Endothelial cell of umbilical vein (primary cell): ENCODE measurements at regions not wholly inside any gene's neighbourhood (a gene's known extent, or its start where the extent isn't known, plus 50 kb on each side); places are given as distances from the start of the nearest gene placed in this dataset.

Experiments used
- BruUV-seq: library from RNA; stranded (reverse); fragments of 400-500 nt; replicated peaks from 2 replicates; lab custom pipeline; 2021; lab: Mats Ljungman, UMichigan
- CTCF ChIA-PET: fragments of 300-600, 350-600 bp; sonication (Branson Sonifier 250); formaldehyde crosslinking; loops from one replicate; lab custom pipeline; 2021; ENCODE audit warnings: antibody characterized with exemption, inconsistent platforms; lab: Charles Lee
- POLR2A ChIA-PET: fragments of 300-600, 350-600 bp; sonication (Branson Sonifier 250); formaldehyde crosslinking; loops from one replicate; lab custom pipeline; 2021; ENCODE audit warnings: antibody characterized with exemption, inconsistent platforms; lab: Charles Lee
- DNase-seq: peaks from one replicate; pipeline ENCODE4 v3.0.0-alpha.2; 2011; ENCODE audit warnings: low read depth, low spot score
- FAIRE-seq: peaks from 2 replicates; lab custom pipeline; 2011; peaks lifted over from hg19 to GRCh38; lab: Jason Lieb, UNC
- H2AFZ ChIP-seq: 2 replicates; pipeline ENCODE4 v1.6.0; 2012; ENCODE audit warnings: low read depth, low read length, control low read depth, inconsistent platforms
- H3K27ac ChIP-seq: 2 replicates; pipeline ENCODE4 v1.5.1; 2011; ENCODE audit warnings: low read depth, mild to moderate bottlenecking, control low read depth, low read length, moderate library complexity; ENCODE audit not compliant: insufficient read depth
- H3K27me3 ChIP-seq, 2 experiments: 2 replicates each; pipeline versions ENCODE4 v1.6.0 to v1.6.1; 2011; ENCODE audit warnings: low read length in 2 of 2, mixed read lengths in 1 of 2; ENCODE audit not compliant: control insufficient read depth in 2 of 2, insufficient read depth in 2 of 2
- H3K36me3 ChIP-seq, 2 experiments: 2 replicates in 1 of 2; 3 replicates in 1 of 2; pipeline ENCODE4 v1.5.1; 2011; ENCODE audit warnings: low read length in 2 of 2, mild to moderate bottlenecking in 1 of 2, moderate library complexity in 1 of 2; ENCODE audit not compliant: control insufficient read depth in 2 of 2, insufficient read depth in 2 of 2; ENCODE audit errors: extremely low read depth in 1 of 2
- H3K4me1 ChIP-seq: 3 replicates; pipeline ENCODE4 v1.5.1; 2011; ENCODE audit warnings: mild to moderate bottlenecking, low read length; ENCODE audit not compliant: control insufficient read depth, insufficient read depth; ENCODE audit errors: extremely low read depth
- H3K4me2 ChIP-seq: 2 replicates; pipeline ENCODE4 v1.6.1; 2011; ENCODE audit warnings: low read length, control low read depth, mixed read lengths; ENCODE audit not compliant: insufficient read depth
- H3K4me3 ChIP-seq, 3 experiments: fragments of 200-600 bp in 1 of 3; sonication (generic), shearing (Covaris generic) in 1 of 3; replicated peaks in 1 of 3; 2 replicates each; pipeline ENCODE4 v1.5.1; 2011 to 2016; ENCODE audit warnings: control low read depth in 3 of 3, low read length in 3 of 3, mild to moderate bottlenecking in 2 of 3, inconsistent platforms in 1 of 3, low read depth in 1 of 3, moderate library complexity in 1 of 3; ENCODE audit not compliant: insufficient read depth in 1 of 3
- H3K79me2 ChIP-seq: 2 replicates; pipeline ENCODE4 v1.6.0; 2012; ENCODE audit warnings: low read length, inconsistent platforms; ENCODE audit not compliant: control insufficient read depth, insufficient read depth
- H3K9ac ChIP-seq: replicated peaks from 2 replicates; pipeline ENCODE3; 2011; ENCODE audit warnings: low read length, control low read depth; ENCODE audit not compliant: insufficient read depth; ENCODE audit errors: extremely low read depth
- H3K9me1 ChIP-seq: replicated peaks from 3 replicates; pipeline ENCODE4 v1.6.0; 2011; ENCODE audit warnings: mild to moderate bottlenecking, low read length; ENCODE audit not compliant: control insufficient read depth, insufficient read depth; ENCODE audit errors: extremely low read depth
- H3K9me3 ChIP-seq: replicated peaks from 2 replicates; pipeline ENCODE4 v1.5.1; 2012; ENCODE audit warnings: low read length, inconsistent platforms; ENCODE audit not compliant: control insufficient read depth, insufficient read depth
- H4K20me1 ChIP-seq: replicated peaks from 2 replicates; pipeline ENCODE3; 2011; ENCODE audit warnings: mild to moderate bottlenecking, low read length; ENCODE audit not compliant: control insufficient read depth, insufficient read depth; ENCODE audit errors: extremely low read depth
- EZH2 ChIP-seq: IDR thresholded peaks from 2 replicates; pipeline ENCODE4 v1.6.1; 2012; ENCODE audit warnings: borderline replicate concordance, low read depth, mild to moderate bottlenecking, moderate library complexity, low read length, inconsistent platforms; ENCODE audit not compliant: severe bottlenecking
- FOS ChIP-seq: IDR thresholded peaks from 2 replicates; pipeline ENCODE4 v1.6.1; 2011; ENCODE audit warnings: mild to moderate bottlenecking, low read length, moderate library complexity, borderline replicate concordance; ENCODE audit not compliant: insufficient read depth
- GATA2 ChIP-seq: IDR thresholded peaks from 2 replicates; pipeline ENCODE4 v1.7.0; 2011; ENCODE audit warnings: low read depth, mild to moderate bottlenecking, moderate library complexity, mixed read lengths, low read length; ENCODE audit not compliant: insufficient read length, insufficient read depth
- JUN ChIP-seq: IDR thresholded peaks from 2 replicates; pipeline ENCODE4 v1.6.1; 2011; ENCODE audit warnings: borderline replicate concordance, low read depth; ENCODE audit not compliant: insufficient read length, insufficient read depth
- MAX ChIP-seq: IDR thresholded peaks from 2 replicates; pipeline ENCODE4 v1.6.1; 2011; ENCODE audit not compliant: insufficient read depth, insufficient read length
- MYC ChIP-seq: IDR thresholded peaks from one replicate; pipeline ENCODE4 v1.6.1; 2011; ENCODE audit warnings: mild to moderate bottlenecking, low read depth, low read length
- POLR2A ChIP-seq: IDR thresholded peaks from 2 replicates; pipeline ENCODE4 v1.6.1; 2012; ENCODE audit warnings: low read depth, mild to moderate bottlenecking, control low read depth, low read length
- POLR2AphosphoS5 ChIP-seq: IDR thresholded peaks from 2 replicates; pipeline ENCODE4 v1.6.1; 2012; ENCODE audit warnings: low read depth, mild to moderate bottlenecking, control low read depth, low read length, moderate library complexity; ENCODE audit not compliant: insufficient read depth
- dilution Hi-C: fragments of 300-500 bp; cut with MboI; formaldehyde crosslinking; loops from one replicate; pipeline ENCODE4 v1.15.0; 2019; ENCODE audit warnings: low sequenced_read_pairs; ENCODE audit not compliant: extremely low pct_ligation_motif_present
- intact Hi-C: fragments of 100-400 bp; cut with micrococcal nuclease; formaldehyde crosslinking; loops from one replicate; pipeline ENCODE4 v1.10.0; 2022
- TF ChIP-seq, protein P1 (sequence below), 2 donors: IDR thresholded peaks; 1 replicate in 1 of 2; 2 replicates in 1 of 2; pipeline ENCODE4 v1.5.1; 2011; ENCODE audit warnings: low read length in 2 of 2, mild to moderate bottlenecking in 2 of 2, moderate library complexity in 2 of 2, control low read depth in 1 of 2, inconsistent platforms in 1 of 2, low read depth in 1 of 2; ENCODE audit not compliant: insufficient read depth in 1 of 2; ENCODE audit errors: extremely low read depth in 1 of 2

GRCh38 chr12:41881891-41882805, 262.5 kb downstream of the GXYLT1 start:
- Histone ChIP-seq H2AFZ (no peak overlapping the region), H3K4me2 (no peak overlapping the region), H3K9ac (no peak overlapping the region), H3K4me1 (no peaks in the 10 kb centered on the region), H3K27me3 (peaks cover 0 to 2% of the 10 kb centered on the region in 2 experiments), H3K79me2 (no peaks in the 10 kb centered on the region), H3K9me3 (no peaks in the 10 kb centered on the region), H3K9me1 (no peaks in the 10 kb centered on the region), H3K36me3 (no peaks in the 10 kb centered on the region), H3K4me3 (no peak overlapping the region), H3K27ac (no peak overlapping the region), H4K20me1 (no peaks in the 10 kb centered on the region)
- intact Hi-C loops, result no loop called here
- CTCF ChIA-PET, result interaction anchor here (0.9 kb wide), 1 partner anchor 32 kb away, joined by 3 read pairs; no protein-coding TSS in a partner anchor
- dilution Hi-C loops, result no loop called here
- FAIRE-seq (no peak), DNase-seq (no peak)
- TF ChIP-seq GATA2, result no peak
- TF ChIP-seq EZH2, result no peak
- no peak for TF ChIP-seq POLR2A
- TF ChIP-seq MAX, result no peak
- no peak for TF ChIP-seq JUN
- TF ChIP-seq FOS, result no peak
- TF ChIP-seq, protein P1, sequence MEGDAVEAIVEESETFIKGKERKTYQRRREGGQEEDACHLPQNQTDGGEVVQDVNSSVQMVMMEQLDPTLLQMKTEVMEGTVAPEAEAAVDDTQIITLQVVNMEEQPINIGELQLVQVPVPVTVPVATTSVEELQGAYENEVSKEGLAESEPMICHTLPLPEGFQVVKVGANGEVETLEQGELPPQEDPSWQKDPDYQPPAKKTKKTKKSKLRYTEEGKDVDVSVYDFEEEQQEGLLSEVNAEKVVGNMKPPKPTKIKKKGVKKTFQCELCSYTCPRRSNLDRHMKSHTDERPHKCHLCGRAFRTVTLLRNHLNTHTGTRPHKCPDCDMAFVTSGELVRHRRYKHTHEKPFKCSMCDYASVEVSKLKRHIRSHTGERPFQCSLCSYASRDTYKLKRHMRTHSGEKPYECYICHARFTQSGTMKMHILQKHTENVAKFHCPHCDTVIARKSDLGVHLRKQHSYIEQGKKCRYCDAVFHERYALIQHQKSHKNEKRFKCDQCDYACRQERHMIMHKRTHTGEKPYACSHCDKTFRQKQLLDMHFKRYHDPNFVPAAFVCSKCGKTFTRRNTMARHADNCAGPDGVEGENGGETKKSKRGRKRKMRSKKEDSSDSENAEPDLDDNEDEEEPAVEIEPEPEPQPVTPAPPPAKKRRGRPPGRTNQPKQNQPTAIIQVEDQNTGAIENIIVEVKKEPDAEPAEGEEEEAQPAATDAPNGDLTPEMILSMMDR (IDR thresholded peaks at IDR 0.05; ENCODE audit: extremely low read depth in 1 of 2, insufficient read depth in 1 of 2, low read depth in 1 of 2, low read length in 2 of 2), result no peak
- no peak for TF ChIP-seq MYC
- no peak for TF ChIP-seq POLR2AphosphoS5
- POLR2A ChIA-PET, result no interaction called here
- BruUV-seq, result no TSS peak
